B cell (primary cell): ENCODE measurements at regions not wholly inside any gene's neighbourhood (a gene's known extent, or its start where the extent isn't known, plus 50 kb on each side); places are given as distances from the start of the nearest gene placed in this dataset.

ENCODE experiments used
- ATAC-seq: fragments of 200-7000 bp; cut with Tn5 transposase; one replicate; pipeline ENCODE4 v1.10.0; 2021; ENCODE audit warnings: low read depth, mild to moderate bottlenecking, moderate number of reproducible peaks, moderate library complexity
- CTCF ChIA-PET: fragments of 350-600 bp; sonication (Branson Sonifier 250); formaldehyde crosslinking; loops from one replicate; lab custom pipeline; 2021; ENCODE audit warnings: antibody characterized with exemption, inconsistent platforms; lab: Charles Lee
- POLR2A ChIA-PET: fragments of 350-600 bp; sonication (Branson Sonifier 250); formaldehyde crosslinking; loops from one replicate; lab custom pipeline; 2021; ENCODE audit warnings: antibody characterized with exemption; lab: Charles Lee
- DNase-seq: peaks from one replicate; pipeline ENCODE4 v3.0.0; 2013
- H2AFZ ChIP-seq: 2 replicates; pipeline ENCODE4 v1.6.1; 2012; ENCODE audit warnings: mild to moderate bottlenecking, low read depth, low read length; ENCODE audit not compliant: insufficient read depth, poor library complexity, severe bottlenecking
- H3K27ac ChIP-seq, 2 donors: 1 replicate in 1 of 2; 2 replicates in 1 of 2; pipeline ENCODE4 v1.5.1; 2012 to 2013; ENCODE audit warnings: low read length in 2 of 2, mild to moderate bottlenecking in 2 of 2, moderate library complexity in 1 of 2
- H3K27me3 ChIP-seq, 4 experiments: fragments of 200-600 bp in 1 of 4; sonication (generic) in 1 of 4; replicated peaks in 1 of 4; 1 replicate in 2 of 4; 2 replicates in 2 of 4; pipeline versions ENCODE4 v1.6.1 to v1.7.0; 2013 to 2016; ENCODE audit warnings: low read length in 3 of 4, mild to moderate bottlenecking in 2 of 4, mixed read lengths in 1 of 4, moderate library complexity in 1 of 4; ENCODE audit not compliant: insufficient read depth in 4 of 4, control insufficient read depth in 3 of 4; ENCODE audit errors: control extremely low read depth in 1 of 4
- H3K36me3 ChIP-seq, 2 experiments: replicated peaks in 1 of 2; 1 replicate in 1 of 2; 2 replicates in 1 of 2; pipeline versions ENCODE4 v1.6.1 to v1.7.1; 2013; ENCODE audit warnings: low read length in 1 of 2; ENCODE audit not compliant: insufficient read depth in 2 of 2, control insufficient read depth in 1 of 2; ENCODE audit errors: control extremely low read depth in 1 of 2, extremely low read depth in 1 of 2
- H3K4me1 ChIP-seq, 2 donors: fragments of 200-600 bp in 1 of 2; sonication (generic) in 1 of 2; 1 replicate in 1 of 2; 2 replicates in 1 of 2; pipeline versions ENCODE4 v1.5.1 to v1.6.1; 2013 to 2017; ENCODE audit warnings: low read length in 2 of 2; ENCODE audit not compliant: control insufficient read depth in 2 of 2, insufficient read depth in 2 of 2
- H3K4me2 ChIP-seq: replicated peaks from 2 replicates; pipeline ENCODE3; 2012; ENCODE audit warnings: mild to moderate bottlenecking, low read depth, low read length; ENCODE audit not compliant: poor library complexity, severe bottlenecking
- H3K4me3 ChIP-seq, 5 experiments: fragments of 200-600 bp in 1 of 5; sonication (generic) in 1 of 5; 1 replicate in 3 of 5; 2 replicates in 2 of 5; pipeline versions ENCODE4 v1.5.1 to v1.7.0; 2011 to 2016; ENCODE audit warnings: low read length in 4 of 5, mild to moderate bottlenecking in 4 of 5, low read depth in 2 of 5, control low read depth in 1 of 5, moderate library complexity in 1 of 5; ENCODE audit not compliant: insufficient read depth in 1 of 5; ENCODE audit errors: control extremely low read depth in 1 of 5, extremely low read depth in 1 of 5
- H3K79me2 ChIP-seq: fragments of 200-600 bp; sonication (generic); one replicate; pipeline ENCODE4 v1.6.0; 2016; ENCODE audit warnings: low read length; ENCODE audit not compliant: control insufficient read depth, insufficient read depth
- H3K9ac ChIP-seq: fragments of 200-600 bp; sonication (generic); 2 replicates; pipeline ENCODE4 v1.6.1; 2017; ENCODE audit warnings: mild to moderate bottlenecking, low read length, moderate library complexity
- H3K9me3 ChIP-seq, 3 donors: one replicate each; pipeline versions ENCODE4 v1.6.1 to v1.7.1; 2013; ENCODE audit warnings: low read length in 2 of 3; ENCODE audit not compliant: control insufficient read depth in 2 of 3, insufficient read depth in 1 of 3; ENCODE audit errors: control extremely low read depth in 1 of 3
- H4K20me1 ChIP-seq: 2 replicates; pipeline ENCODE4 v1.6.0; 2012; ENCODE audit warnings: mild to moderate bottlenecking, low read length; ENCODE audit not compliant: insufficient read depth, control insufficient read depth, poor library complexity, severe bottlenecking
- H3K27ac Mint-ChIP-seq: one replicate; pipeline ENCODE4 v1.8.0; 2021; ENCODE audit warnings: mixed read lengths
- H3K27me3 Mint-ChIP-seq: one replicate; pipeline ENCODE4 v1.8.0; 2021; ENCODE audit warnings: mixed read lengths
- H3K4me1 Mint-ChIP-seq: one replicate; pipeline ENCODE4 v1.8.0; 2021; ENCODE audit warnings: mixed read lengths
- H3K4me3 Mint-ChIP-seq: one replicate; pipeline ENCODE4 v1.8.0; 2021; ENCODE audit warnings: mixed read lengths
- H3K9me3 Mint-ChIP-seq: one replicate; pipeline ENCODE4 v1.8.0; 2022; ENCODE audit warnings: mixed read lengths; ENCODE audit not compliant: insufficient read depth
- CTCF ChIP-seq: fragments of 200-600 bp; IDR thresholded peaks from one replicate; pipeline ENCODE4 v1.8.0; 2022; ENCODE audit warnings: antibody characterized with exemption, mild to moderate bottlenecking
- EZH2 ChIP-seq: IDR thresholded peaks from 2 replicates; pipeline ENCODE4 v1.6.1; 2012; ENCODE audit warnings: borderline replicate concordance, low read depth, mild to moderate bottlenecking, moderate library complexity, low read length; ENCODE audit not compliant: insufficient read depth, poor library complexity, severe bottlenecking
- WGBS: methylation state at CpG from one replicate; pipeline ENCODE4 v1.1.5; 2013; ENCODE audit warnings: missing lambda C conversion rate; ENCODE audit not compliant: insufficient coverage; 5-methylcytosine and 5-hydroxymethylcytosine counted together
- intact Hi-C: fragments of 100-400 bp; cut with micrococcal nuclease; formaldehyde crosslinking; loops from one replicate; pipeline ENCODE4 v1.10.0; 2022

GRCh38 chr4:163858515-163858914, 364.0 kb downstream of the TMA16 start:
- H3K4me3 Mint-ChIP-seq: no peak overlapping the region
- Histone ChIP-seq H3K4me3 (no peak overlapping the region), H3K9ac (no peak overlapping the region), H3K27ac (no peak overlapping the region), H3K4me1 (no peaks in the 10 kb centered on the region), H3K9me3 (no peaks in the 10 kb centered on the region), H3K27me3 (no peaks in the 10 kb centered on the region), H3K4me2 (no peak overlapping the region), H4K20me1 (no peaks in the 10 kb centered on the region), H2AFZ (no peak overlapping the region), H3K79me2 (no peaks in the 10 kb centered on the region), H3K36me3 (no peaks in the 10 kb centered on the region)
- no CpG with 5 or more reads among the region's 3 CpGs for WGBS
- TF ChIP-seq EZH2 (no peak), CTCF (no peak)
- H3K4me1 Mint-ChIP-seq: no peaks in the 10 kb centered on the region
- ChIA-PET POLR2A (no interaction called here), CTCF (no interaction called here)
- DNase-seq (no peak), ATAC-seq (no peak)
- intact Hi-C loops: no loop called here
- H3K9me3 Mint-ChIP-seq: no peaks in the 10 kb centered on the region
- peaks cover 2% of the 10 kb centered on the region for H3K27me3 Mint-ChIP-seq
- no peak overlapping the region for H3K27ac Mint-ChIP-seq

GRCh38 chr4:163863082-163863481, 368.6 kb downstream of the TMA16 start:
- H3K27ac Mint-ChIP-seq: no peak overlapping the region
- DNase-seq (no peak), ATAC-seq (no peak)
- no peaks in the 10 kb centered on the region for H4K20me1 ChIP-seq
- peaks cover 2% of the 10 kb centered on the region for H3K27me3 Mint-ChIP-seq
- CTCF ChIA-PET: no interaction called here
- no peaks in the 10 kb centered on the region for H3K9me3 ChIP-seq
- WGBS: 100% methylated on average over 1 of the region's 2 CpGs
- H3K9ac ChIP-seq: no peak overlapping the region
- no peaks in the 10 kb centered on the region for H3K27me3 ChIP-seq
- H2AFZ ChIP-seq: no peak overlapping the region
- no peaks in the 10 kb centered on the region for H3K9me3 Mint-ChIP-seq
- no peak overlapping the region for H3K4me2 ChIP-seq
- TF ChIP-seq CTCF (no peak), EZH2 (no peak)
- no peak overlapping the region for H3K4me3 ChIP-seq
- POLR2A ChIA-PET: no interaction called here
- no peak overlapping the region for H3K4me3 Mint-ChIP-seq
- no peaks in the 10 kb centered on the region for H3K79me2 ChIP-seq
- H3K4me1 ChIP-seq: no peaks in the 10 kb centered on the region
- H3K27ac ChIP-seq: no peak overlapping the region
- H3K36me3 ChIP-seq: no peaks in the 10 kb centered on the region
- H3K4me1 Mint-ChIP-seq: no peaks in the 10 kb centered on the region
- intact Hi-C loops: no loop called here
